SK-N-SH (cell line): ENCODE measurements at regions not wholly inside any gene's neighbourhood (a gene's known extent, or its start where the extent isn't known, plus 50 kb on each side); places are given as distances from the start of the nearest gene placed in this dataset.

Experiments
- CTCF ChIA-PET: fragments of 300-600, 350-600 bp; formaldehyde crosslinking; extraction: SDS; loops from one replicate; lab custom pipeline; 2021; lab: Yijun Ruan, JAX
- POLR2A ChIA-PET: fragments of 350-600 bp; sonication (Branson Sonifier 250); formaldehyde crosslinking; extraction: SDS; loops from one replicate; lab custom pipeline; 2020; ENCODE audit warnings: antibody characterized with exemption, inconsistent platforms; lab: Yijun Ruan, JAX
- DNase-seq: peaks from one replicate; pipeline ENCODE4 v3.0.0; 2012
- H2AFZ ChIP-seq: fragments of 200-600 bp; sonication (generic); 2 replicates; pipeline ENCODE4 v1.8.1; 2016; ENCODE audit warnings: antibody characterized with exemption, mild to moderate bottlenecking, low read depth
- H3F3A ChIP-seq: fragments of 200-600 bp; sonication (generic); replicated peaks from 2 replicates; pipeline ENCODE3; 2016; ENCODE audit warnings: antibody characterized with exemption, mild to moderate bottlenecking; ENCODE audit not compliant: insufficient read depth
- H3K27ac ChIP-seq, 2 experiments: fragments of 200-500 bp in 1 of 2; fragments of 200-600 bp in 1 of 2; sonication (Bioruptor generic) in 1 of 2; sonication (generic), shearing (Covaris generic) in 1 of 2; 2 replicates each; pipeline versions ENCODE4 v1.5.1 to v1.6.1; 2014 to 2016; ENCODE audit warnings: low read depth in 2 of 2, inconsistent platforms in 1 of 2, low read length in 1 of 2, mild to moderate bottlenecking in 1 of 2, mixed read lengths in 1 of 2
- H3K27me3 ChIP-seq: fragments of 200-600 bp; sonication (generic), shearing (Covaris generic); 2 replicates; pipeline ENCODE4 v1.6.1; 2016; ENCODE audit warnings: mixed run types; ENCODE audit not compliant: insufficient read depth
- H3K36me3 ChIP-seq, 2 experiments: fragments of 200-500 bp in 1 of 2; fragments of 200-600 bp in 1 of 2; sonication (Bioruptor generic) in 1 of 2; sonication (generic) in 1 of 2; replicated peaks in 1 of 2; 2 replicates each; pipeline versions ENCODE3 to v1.5.1; 2014 to 2016; ENCODE audit warnings: low read length in 1 of 2, mild to moderate bottlenecking in 1 of 2; ENCODE audit not compliant: insufficient read depth in 2 of 2, control insufficient read depth in 1 of 2
- H3K4me1 ChIP-seq, 2 experiments: fragments of 200-500 bp in 1 of 2; fragments of 200-600 bp in 1 of 2; sonication (Bioruptor generic) in 1 of 2; sonication (generic), shearing (Covaris generic) in 1 of 2; 2 replicates each; pipeline versions ENCODE4 v1.5.1 to v1.6.1; 2014 to 2016; ENCODE audit warnings: low read depth in 1 of 2, low read length in 1 of 2, mixed run types in 1 of 2; ENCODE audit not compliant: insufficient read depth in 2 of 2, control insufficient read depth in 1 of 2
- H3K4me2 ChIP-seq: fragments of 200-600 bp; sonication (generic), shearing (Covaris generic); 2 replicates; pipeline ENCODE4 v1.6.1; 2017; ENCODE audit warnings: mixed run types
- H3K4me3 ChIP-seq, 2 experiments: fragments of 200-500 bp in 1 of 2; fragments of 200-600 bp in 1 of 2; sonication (Bioruptor generic) in 1 of 2; sonication (generic), shearing (Covaris generic) in 1 of 2; 2 replicates each; pipeline versions ENCODE4 v1.5.1 to v1.8.1; 2014 to 2016; ENCODE audit warnings: low read depth in 2 of 2, inconsistent platforms in 1 of 2, low read length in 1 of 2, mild to moderate bottlenecking in 1 of 2, mixed read lengths in 1 of 2, moderate library complexity in 1 of 2
- H3K79me2 ChIP-seq: fragments of 200-600 bp; sonication (generic); 2 replicates; pipeline ENCODE4 v1.8.1; 2017; ENCODE audit warnings: mild to moderate bottlenecking; ENCODE audit not compliant: insufficient read depth
- H3K9ac ChIP-seq: fragments of 200-600 bp; sonication (generic); 2 replicates; pipeline ENCODE4 v1.6.1; 2017; ENCODE audit warnings: mixed run types
- H3K9me2 ChIP-seq: fragments of 200-600 bp; sonication (generic); 2 replicates; pipeline ENCODE4 v1.6.1; 2017; ENCODE audit warnings: mixed run types
- H3K9me3 ChIP-seq: fragments of 200-600 bp; sonication (generic); 2 replicates; pipeline ENCODE4 v1.6.1; 2017; ENCODE audit warnings: mixed run types, mild to moderate bottlenecking, moderate library complexity
- H4K20me1 ChIP-seq: fragments of 200-600 bp; sonication (generic); 2 replicates; pipeline ENCODE4 v1.6.1; 2017; ENCODE audit warnings: mild to moderate bottlenecking, mixed run types; ENCODE audit not compliant: insufficient read depth
- FOXM1 ChIP-seq: IDR thresholded peaks from 2 replicates; pipeline ENCODE4 v1.4.0; 2012; ENCODE audit warnings: low read depth, mild to moderate bottlenecking
- RFX5 ChIP-seq: IDR thresholded peaks from 2 replicates; pipeline ENCODE4 v1.6.1; 2012; ENCODE audit warnings: mild to moderate bottlenecking, improper control_type of control experiment, low read length
- TAF1 ChIP-seq: IDR thresholded peaks from 2 replicates; pipeline ENCODE4 v1.6.1; 2012; ENCODE audit warnings: low read depth, mild to moderate bottlenecking, low read length, moderate library complexity, borderline replicate concordance
- WGBS: methylation state at CpG from one replicate; pipeline ENCODE4 v1.1.6; 2017; ENCODE audit warnings: low lambda C conversion rate; 5-methylcytosine and 5-hydroxymethylcytosine counted together
- TF ChIP-seq, protein P1 (sequence below): IDR thresholded peaks from 2 replicates; pipeline ENCODE4 v1.4.0; 2012; ENCODE audit warnings: low read depth, borderline replicate concordance
- TF ChIP-seq, protein P2 (sequence below): fragments of 200-600 bp; sonication (generic); IDR thresholded peaks from 2 replicates; pipeline ENCODE4 v1.6.1; 2017; ENCODE audit warnings: antibody characterized with exemption, mild to moderate bottlenecking, moderate library complexity
- TF ChIP-seq, protein P3 (sequence below): IDR thresholded peaks from 2 replicates; pipeline ENCODE4 v1.6.1; 2012; ENCODE audit warnings: mild to moderate bottlenecking, low read depth, low read length, moderate library complexity

DNA sequence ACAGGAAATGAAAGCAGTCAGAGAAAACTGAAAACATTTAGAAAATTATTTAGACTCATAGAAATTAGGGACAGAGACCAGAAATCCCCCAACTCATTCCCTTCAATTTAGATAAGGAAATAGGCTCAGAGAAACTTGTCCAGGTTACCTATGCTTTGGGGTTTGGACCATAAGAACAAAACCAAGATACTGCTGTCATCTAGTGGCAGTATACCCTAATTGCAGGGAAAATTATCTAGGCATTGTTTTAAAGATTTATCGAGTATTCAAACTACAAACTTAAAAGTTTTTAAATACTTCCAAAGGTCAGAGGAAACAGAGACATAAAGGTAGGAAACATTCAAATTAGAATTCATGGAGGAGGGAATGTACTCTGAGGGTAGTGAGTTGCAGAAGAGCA, 67.0 kb upstream of the KLHL13 start:
- no peaks in the 10 kb centered on the region for H3K27me3 ChIP-seq
- no peak overlapping the region for H3K4me2 ChIP-seq
- H3K9me3 ChIP-seq: no peaks in the 10 kb centered on the region
- no peak overlapping the region for H3K4me3 ChIP-seq
- H3K9ac ChIP-seq: no peak overlapping the region
- 45% methylated on average over 1 of the region's 1 CpG for WGBS
- ChIA-PET POLR2A (no interaction called here), CTCF (no interaction called here)
- H2AFZ ChIP-seq: no peak overlapping the region
- no peaks in the 10 kb centered on the region for H3K9me2 ChIP-seq
- no peak for DNase-seq
- peaks cover 3 to 13% of the 10 kb centered on the region in 2 experiments; a peak in 1 of 4 replicates for H3K4me1 ChIP-seq
- H3K79me2 ChIP-seq: no peaks in the 10 kb centered on the region
- TF ChIP-seq TAF1: no peak
- TF ChIP-seq, protein P1, sequence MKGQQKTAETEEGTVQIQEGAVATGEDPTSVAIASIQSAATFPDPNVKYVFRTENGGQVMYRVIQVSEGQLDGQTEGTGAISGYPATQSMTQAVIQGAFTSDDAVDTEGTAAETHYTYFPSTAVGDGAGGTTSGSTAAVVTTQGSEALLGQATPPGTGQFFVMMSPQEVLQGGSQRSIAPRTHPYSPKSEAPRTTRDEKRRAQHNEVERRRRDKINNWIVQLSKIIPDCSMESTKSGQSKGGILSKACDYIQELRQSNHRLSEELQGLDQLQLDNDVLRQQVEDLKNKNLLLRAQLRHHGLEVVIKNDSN: no peak
- TF ChIP-seq, protein P2, sequence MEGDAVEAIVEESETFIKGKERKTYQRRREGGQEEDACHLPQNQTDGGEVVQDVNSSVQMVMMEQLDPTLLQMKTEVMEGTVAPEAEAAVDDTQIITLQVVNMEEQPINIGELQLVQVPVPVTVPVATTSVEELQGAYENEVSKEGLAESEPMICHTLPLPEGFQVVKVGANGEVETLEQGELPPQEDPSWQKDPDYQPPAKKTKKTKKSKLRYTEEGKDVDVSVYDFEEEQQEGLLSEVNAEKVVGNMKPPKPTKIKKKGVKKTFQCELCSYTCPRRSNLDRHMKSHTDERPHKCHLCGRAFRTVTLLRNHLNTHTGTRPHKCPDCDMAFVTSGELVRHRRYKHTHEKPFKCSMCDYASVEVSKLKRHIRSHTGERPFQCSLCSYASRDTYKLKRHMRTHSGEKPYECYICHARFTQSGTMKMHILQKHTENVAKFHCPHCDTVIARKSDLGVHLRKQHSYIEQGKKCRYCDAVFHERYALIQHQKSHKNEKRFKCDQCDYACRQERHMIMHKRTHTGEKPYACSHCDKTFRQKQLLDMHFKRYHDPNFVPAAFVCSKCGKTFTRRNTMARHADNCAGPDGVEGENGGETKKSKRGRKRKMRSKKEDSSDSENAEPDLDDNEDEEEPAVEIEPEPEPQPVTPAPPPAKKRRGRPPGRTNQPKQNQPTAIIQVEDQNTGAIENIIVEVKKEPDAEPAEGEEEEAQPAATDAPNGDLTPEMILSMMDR: peak; percentile 35; the same call in 1 of the 2 replicates
- no peak overlapping the region for H3K27ac ChIP-seq
- H3K36me3 ChIP-seq: no peaks in the 10 kb centered on the region
- H3F3A ChIP-seq: peaks cover 12% of the 10 kb centered on the region
- no peaks in the 10 kb centered on the region for H4K20me1 ChIP-seq

DNA sequence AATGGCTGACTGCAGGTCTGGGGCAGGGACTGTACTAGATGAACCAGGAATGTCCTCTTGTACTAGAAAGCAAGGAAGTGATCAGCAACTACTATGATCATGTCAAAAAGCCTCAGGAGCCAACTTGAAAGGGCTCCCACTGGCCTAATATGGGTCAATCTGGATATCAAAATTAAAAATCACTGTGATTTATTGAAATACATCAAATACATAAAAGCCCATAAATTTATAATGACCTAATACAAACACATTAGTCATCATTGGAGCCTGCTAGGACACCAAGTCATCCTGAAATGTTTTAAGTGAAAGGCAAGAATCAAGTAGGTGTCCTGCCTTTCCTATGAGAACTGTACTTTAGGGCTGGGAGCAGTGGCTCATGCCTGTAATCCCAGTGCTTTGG, 70.5 kb upstream of the KLHL13 start:
- Histone ChIP-seq H4K20me1 (no peaks in the 10 kb centered on the region), H3K4me2 (no peak overlapping the region), H3F3A (no peaks in the 10 kb centered on the region), H3K9me3 (no peaks in the 10 kb centered on the region), H3K9ac (no peak overlapping the region), H3K27ac (peak overlapping the region in 1 of 2 experiments; percentile 59; a peak in 3 of 4 replicates), H3K9me2 (no peaks in the 10 kb centered on the region), H3K4me3 (no peak overlapping the region), H2AFZ (no peak overlapping the region), H3K79me2 (no peaks in the 10 kb centered on the region), H3K27me3 (no peaks in the 10 kb centered on the region), H3K36me3 (no peaks in the 10 kb centered on the region), H3K4me1 (peaks cover 7 to 9% of the 10 kb centered on the region in 2 experiments; a peak in 2 of 4 replicates)
- no peak for DNase-seq
- ChIA-PET POLR2A (no interaction called here), CTCF (no interaction called here)
- TF ChIP-seq FOXM1 (no peak), RFX5 (no peak)
- TF ChIP-seq, protein P3, sequence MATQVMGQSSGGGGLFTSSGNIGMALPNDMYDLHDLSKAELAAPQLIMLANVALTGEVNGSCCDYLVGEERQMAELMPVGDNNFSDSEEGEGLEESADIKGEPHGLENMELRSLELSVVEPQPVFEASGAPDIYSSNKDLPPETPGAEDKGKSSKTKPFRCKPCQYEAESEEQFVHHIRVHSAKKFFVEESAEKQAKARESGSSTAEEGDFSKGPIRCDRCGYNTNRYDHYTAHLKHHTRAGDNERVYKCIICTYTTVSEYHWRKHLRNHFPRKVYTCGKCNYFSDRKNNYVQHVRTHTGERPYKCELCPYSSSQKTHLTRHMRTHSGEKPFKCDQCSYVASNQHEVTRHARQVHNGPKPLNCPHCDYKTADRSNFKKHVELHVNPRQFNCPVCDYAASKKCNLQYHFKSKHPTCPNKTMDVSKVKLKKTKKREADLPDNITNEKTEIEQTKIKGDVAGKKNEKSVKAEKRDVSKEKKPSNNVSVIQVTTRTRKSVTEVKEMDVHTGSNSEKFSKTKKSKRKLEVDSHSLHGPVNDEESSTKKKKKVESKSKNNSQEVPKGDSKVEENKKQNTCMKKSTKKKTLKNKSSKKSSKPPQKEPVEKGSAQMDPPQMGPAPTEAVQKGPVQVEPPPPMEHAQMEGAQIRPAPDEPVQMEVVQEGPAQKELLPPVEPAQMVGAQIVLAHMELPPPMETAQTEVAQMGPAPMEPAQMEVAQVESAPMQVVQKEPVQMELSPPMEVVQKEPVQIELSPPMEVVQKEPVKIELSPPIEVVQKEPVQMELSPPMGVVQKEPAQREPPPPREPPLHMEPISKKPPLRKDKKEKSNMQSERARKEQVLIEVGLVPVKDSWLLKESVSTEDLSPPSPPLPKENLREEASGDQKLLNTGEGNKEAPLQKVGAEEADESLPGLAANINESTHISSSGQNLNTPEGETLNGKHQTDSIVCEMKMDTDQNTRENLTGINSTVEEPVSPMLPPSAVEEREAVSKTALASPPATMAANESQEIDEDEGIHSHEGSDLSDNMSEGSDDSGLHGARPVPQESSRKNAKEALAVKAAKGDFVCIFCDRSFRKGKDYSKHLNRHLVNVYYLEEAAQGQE: no peak
